H9 (cell line): ENCODE measurements at regions not wholly inside any gene's neighbourhood (a gene's known extent, or its start where the extent isn't known, plus 50 kb on each side); places are given as distances from the start of the nearest gene placed in this dataset.

ENCODE experiments used
- DNase-seq: peaks from one replicate; pipeline ENCODE4 v3.0.0-alpha.2; 2017
- H2AFZ ChIP-seq: one replicate; pipeline ENCODE4 v1.6.1; 2013; ENCODE audit warnings: mild to moderate bottlenecking, low read length, control low read depth, moderate library complexity
- H2AK5ac ChIP-seq: 2 replicates; pipeline ENCODE4 v1.6.1; 2013; ENCODE audit warnings: low read length, control low read depth, mixed read lengths; ENCODE audit not compliant: insufficient read length
- H2BK120ac ChIP-seq: one replicate; pipeline ENCODE4 v1.6.1; 2013; ENCODE audit warnings: low read depth, mild to moderate bottlenecking, low read length, control low read depth, inconsistent platforms; ENCODE audit not compliant: poor library complexity, severe bottlenecking
- H2BK12ac ChIP-seq: 2 replicates; pipeline ENCODE4 v1.6.1; 2013; ENCODE audit warnings: low read length, control low read depth, mixed read lengths, low read depth; ENCODE audit not compliant: insufficient read length
- H2BK15ac ChIP-seq: 2 replicates; pipeline ENCODE4 v1.6.1; 2013; ENCODE audit warnings: low read depth, low read length, control low read depth
- H2BK20ac ChIP-seq: one replicate; pipeline ENCODE4 v1.6.1; 2013; ENCODE audit warnings: low read depth, mild to moderate bottlenecking, low read length, control low read depth, inconsistent platforms; ENCODE audit not compliant: poor library complexity, severe bottlenecking
- H2BK5ac ChIP-seq: 2 replicates; pipeline ENCODE4 v1.6.1; 2013; ENCODE audit warnings: low read length, control low read depth, mixed read lengths; ENCODE audit not compliant: insufficient read length
- H3K14ac ChIP-seq: 2 replicates; pipeline ENCODE4 v1.6.1; 2013; ENCODE audit warnings: low read length, control low read depth; ENCODE audit not compliant: insufficient read depth
- H3K18ac ChIP-seq: 2 replicates; pipeline ENCODE4 v1.6.1; 2013; ENCODE audit warnings: low read depth, mild to moderate bottlenecking, mixed read lengths, low read length, control low read depth; ENCODE audit not compliant: insufficient read length
- H3K23ac ChIP-seq: 2 replicates; pipeline ENCODE4 v1.6.1; 2013; ENCODE audit warnings: low read length, control low read depth, mixed read lengths, low read depth; ENCODE audit not compliant: insufficient read length
- H3K23me2 ChIP-seq: 2 replicates; pipeline ENCODE4 v1.6.1; 2013; ENCODE audit warnings: low read depth, mild to moderate bottlenecking, mixed read lengths, low read length, control low read depth; ENCODE audit not compliant: insufficient read length, poor library complexity, severe bottlenecking
- H3K27ac ChIP-seq: 2 replicates; pipeline ENCODE4 v1.5.1; 2013; ENCODE audit warnings: low read length, control low read depth, mixed read lengths, low read depth; ENCODE audit not compliant: insufficient read length
- H3K27me3 ChIP-seq: 2 replicates; pipeline ENCODE4 v1.6.1; 2013; ENCODE audit warnings: low read length, control low read depth, inconsistent platforms; ENCODE audit not compliant: insufficient read depth
- H3K4ac ChIP-seq: 2 replicates; pipeline ENCODE4 v1.6.1; 2013; ENCODE audit warnings: low read depth, mild to moderate bottlenecking, control low read depth, inconsistent platforms, low read length, moderate library complexity
- H3K4me1 ChIP-seq: 2 replicates; pipeline ENCODE4 v1.6.1; 2013; ENCODE audit warnings: low read length, control low read depth, inconsistent platforms; ENCODE audit not compliant: insufficient read depth
- H3K4me2 ChIP-seq: 2 replicates; pipeline ENCODE4 v1.6.1; 2013; ENCODE audit warnings: low read length, control low read depth, mixed read lengths; ENCODE audit not compliant: insufficient read length, insufficient read depth
- H3K56ac ChIP-seq: 2 replicates; pipeline ENCODE4 v1.6.1; 2013; ENCODE audit warnings: low read depth, mild to moderate bottlenecking, mixed read lengths, low read length, control low read depth; ENCODE audit not compliant: insufficient read length
- H3K79me1 ChIP-seq: 2 replicates; pipeline ENCODE4 v1.6.1; 2013; ENCODE audit warnings: low read depth, mild to moderate bottlenecking, moderate library complexity, low read length, control low read depth, inconsistent platforms; ENCODE audit not compliant: insufficient read depth, poor library complexity, severe bottlenecking
- H3K79me2 ChIP-seq: 2 replicates; pipeline ENCODE4 v1.6.1; 2013; ENCODE audit warnings: low read length, control low read depth, inconsistent platforms; ENCODE audit not compliant: insufficient read depth
- H3K9ac ChIP-seq: 2 replicates; pipeline ENCODE4 v1.6.1; 2013; ENCODE audit warnings: low read length, control low read depth, mixed read lengths; ENCODE audit not compliant: insufficient read length; ENCODE audit errors: extremely low read depth
- H3K9me3 ChIP-seq: one replicate; pipeline ENCODE4 v1.6.1; 2013; ENCODE audit warnings: low read depth, low read length, inconsistent platforms; ENCODE audit not compliant: control insufficient read depth
- H3T11ph ChIP-seq: one replicate; pipeline ENCODE4 v1.6.1; 2013; ENCODE audit warnings: mild to moderate bottlenecking, low read length, control low read depth, inconsistent platforms
- H4K20me1 ChIP-seq: one replicate; pipeline ENCODE4 v1.6.1; 2013; ENCODE audit not compliant: control insufficient read depth, insufficient read length, insufficient read depth
- H4K5ac ChIP-seq: 2 replicates; pipeline ENCODE4 v1.6.1; 2013; ENCODE audit warnings: low read depth, mild to moderate bottlenecking, mixed read lengths, low read length, control low read depth; ENCODE audit not compliant: insufficient read length
- H4K8ac ChIP-seq: replicated peaks from 2 replicates; pipeline ENCODE4 v1.6.1; 2013; ENCODE audit warnings: low read length, control low read depth, mixed read lengths, low read depth; ENCODE audit not compliant: insufficient read length
- H4K91ac ChIP-seq: 2 replicates; pipeline ENCODE4 v1.6.1; 2013; ENCODE audit warnings: low read depth, mild to moderate bottlenecking, moderate library complexity, mixed read lengths, low read length, control low read depth; ENCODE audit not compliant: insufficient read length
- H3K27ac Mint-ChIP-seq, 3 experiments: 2 replicates in 2 of 3; 3 replicates in 1 of 3; pipeline ENCODE4 v1.8.0; 2020 to 2021; ENCODE audit warnings: mixed read lengths in 3 of 3, mild to moderate bottlenecking in 1 of 3, moderate library complexity in 1 of 3
- H3K27me3 Mint-ChIP-seq: 2 replicates; pipeline ENCODE4 v1.8.0; 2021; ENCODE audit warnings: low read depth, mild to moderate bottlenecking, moderate library complexity, mixed read lengths
- H3K36me3 Mint-ChIP-seq, 3 experiments: 2 replicates in 2 of 3; 3 replicates in 1 of 3; pipeline ENCODE4 v1.8.0; 2020 to 2021; ENCODE audit warnings: low read depth in 3 of 3, mixed read lengths in 3 of 3; ENCODE audit not compliant: insufficient read depth in 1 of 3
- H3K4me1 Mint-ChIP-seq, 2 experiments: 2 replicates each; pipeline ENCODE4 v1.8.0; 2020; ENCODE audit warnings: mixed read lengths in 2 of 2
- H3K4me3 Mint-ChIP-seq, 2 experiments: 2 replicates in 1 of 2; 3 replicates in 1 of 2; pipeline ENCODE4 v1.8.0; 2020 to 2021; ENCODE audit warnings: mild to moderate bottlenecking in 2 of 2, mixed read lengths in 2 of 2, moderate library complexity in 1 of 2
- H3K9me3 Mint-ChIP-seq, 2 experiments: 2 replicates in 1 of 2; 3 replicates in 1 of 2; pipeline ENCODE4 v1.8.0; 2020; ENCODE audit warnings: mild to moderate bottlenecking in 2 of 2, mixed read lengths in 2 of 2, moderate library complexity in 1 of 2
- CTCF ChIP-seq: fragments of 200-600 bp; sonication (generic); conservative IDR thresholded peaks from 3 replicates; pipeline ENCODE4 v1.8.0; 2021; ENCODE audit warnings: antibody characterized with exemption, mild to moderate bottlenecking
- WGBS: extraction: QIAGEN DNeasy Blood & Tissue Kit; methylation state at CpG from one replicate; pipeline ENCODE4 v1.1.7; 2013; ENCODE audit warnings: missing lambda C conversion rate, low lambda C conversion rate, mixed read lengths; ENCODE audit not compliant: insufficient read length; ENCODE audit errors: extremely low coverage; 5-methylcytosine and 5-hydroxymethylcytosine counted together

- no peak overlapping the region for H3K18ac ChIP-seq
- no peak for TF ChIP-seq CTCF
- H3K4me2 ChIP-seq, result no peak overlapping the region
- Mint-ChIP-seq H3K4me1 (no peaks in the 10 kb centered on the region), H3K27me3 (no peaks in the 10 kb centered on the region), H3K36me3 (no peaks in the 10 kb centered on the region; a peak in 1 of 7 replicates), H3K27ac (no peak overlapping the region), H3K9me3 (no peaks in the 10 kb centered on the region; a peak in 2 of 5 replicates), H3K4me3 (no peak overlapping the region)
- no peak overlapping the region for H2BK120ac ChIP-seq
- no peak overlapping the region for H2AFZ ChIP-seq
- H4K8ac ChIP-seq, result no peak overlapping the region
- no peak overlapping the region for H2BK20ac ChIP-seq
- H3K79me1 ChIP-seq, result no peaks in the 10 kb centered on the region
- no peak overlapping the region for H3T11ph ChIP-seq
- no peak overlapping the region for H2BK12ac ChIP-seq
- DNase-seq, result no peak
- no peaks in the 10 kb centered on the region for H4K20me1 ChIP-seq
- no peak overlapping the region for H2BK15ac ChIP-seq
- H3K4me1 ChIP-seq, result no peaks in the 10 kb centered on the region
- no peak overlapping the region for H3K4ac ChIP-seq
- H3K56ac ChIP-seq, result no peak overlapping the region
- H3K14ac ChIP-seq, result no peak overlapping the region
- H3K27ac ChIP-seq, result no peak overlapping the region
- H4K5ac ChIP-seq, result no peak overlapping the region
- H3K79me2 ChIP-seq, result no peaks in the 10 kb centered on the region
- no peaks in the 10 kb centered on the region for H3K23me2 ChIP-seq
- H3K9ac ChIP-seq, result no peak overlapping the region
- H2BK5ac ChIP-seq, result no peak overlapping the region
- no CpG with 5 or more reads among the region's 3 CpGs for WGBS
- H3K23ac ChIP-seq, result no peak overlapping the region
- H4K91ac ChIP-seq, result no peak overlapping the region
- no peak overlapping the region for H2AK5ac ChIP-seq
- H3K27me3 ChIP-seq, result no peaks in the 10 kb centered on the region
- H3K9me3 ChIP-seq, result no peaks in the 10 kb centered on the region
These were observed 743.3 kb upstream of the AGA start for GRCh38 chr4:178185517-178185916.
